Liver (tissue), 8 donors: ENCODE measurements at regions not wholly inside any gene's neighbourhood (a gene's known extent, or its start where the extent isn't known, plus 50 kb on each side); places are given as distances from the start of the nearest gene placed in this dataset.

Source experiments
- DNase-seq: peaks from one replicate; pipeline ENCODE4 v3.0.0-alpha.2; 2017; ENCODE audit warnings: low spot score
- H3K27ac ChIP-seq, 2 donors: one replicate each; pipeline ENCODE4 v1.7.0; 2013; ENCODE audit warnings: inconsistent platforms in 2 of 2, low read length in 2 of 2, control low read depth in 1 of 2, low read depth in 1 of 2, mild to moderate bottlenecking in 1 of 2
- H3K27me3 ChIP-seq, 4 donors: one replicate each; pipeline versions ENCODE4 v1.6.1 to v1.7.0; 2013; ENCODE audit warnings: low read length in 3 of 4, inconsistent platforms in 1 of 4, mild to moderate bottlenecking in 1 of 4, moderate library complexity in 1 of 4; ENCODE audit not compliant: control insufficient read depth in 4 of 4, insufficient read depth in 4 of 4
- H3K36me3 ChIP-seq, 4 donors: one replicate each; pipeline versions ENCODE4 v1.6.1 to v1.7.0; 2013; ENCODE audit warnings: low read length in 3 of 4, mild to moderate bottlenecking in 3 of 4, low read depth in 1 of 4, moderate library complexity in 1 of 4; ENCODE audit not compliant: control insufficient read depth in 4 of 4, insufficient read depth in 3 of 4
- H3K4me1 ChIP-seq, 4 donors: one replicate each; pipeline versions ENCODE4 v1.6.1 to v1.7.0; 2013; ENCODE audit warnings: low read length in 3 of 4, mild to moderate bottlenecking in 3 of 4, moderate library complexity in 1 of 4; ENCODE audit not compliant: control insufficient read depth in 4 of 4, insufficient read depth in 4 of 4
- H3K4me3 ChIP-seq, 3 donors: one replicate each; pipeline versions ENCODE4 v1.6.1 to v1.7.0; 2013; ENCODE audit warnings: low read length in 3 of 3, control low read depth in 1 of 3, low read depth in 1 of 3, mild to moderate bottlenecking in 1 of 3
- H3K9ac ChIP-seq, 2 donors: one replicate each; pipeline ENCODE4 v1.7.0; 2013; ENCODE audit warnings: low read length in 2 of 2, mild to moderate bottlenecking in 2 of 2, moderate library complexity in 2 of 2, control low read depth in 1 of 2, low read depth in 1 of 2
- H3K9me3 ChIP-seq, 4 donors: one replicate each; pipeline versions ENCODE4 v1.6.1 to v1.7.0; 2013; ENCODE audit warnings: low read length in 3 of 4; ENCODE audit not compliant: control insufficient read depth in 4 of 4
- CTCF ChIP-seq: fragments of 150-350 bp; IDR thresholded peaks from 2 replicates; pipeline ENCODE4 v1.5.1; 2017; ENCODE audit warnings: improper control_type of control experiment, low read depth, low read length; ENCODE audit not compliant: missing input control
- EGR1 ChIP-seq, 2 donors: IDR thresholded peaks; 2 replicates each; pipeline ENCODE4 v1.6.1; 2016 to 2018; ENCODE audit warnings: antibody characterized with exemption in 2 of 2, low read depth in 2 of 2
- FOXA1 ChIP-seq: IDR thresholded peaks from 2 replicates; pipeline ENCODE4 v1.6.1; 2016; ENCODE audit warnings: antibody characterized with exemption
- GABPA ChIP-seq, 2 donors: IDR thresholded peaks in 1 of 2; conservative IDR thresholded peaks in 1 of 2; 2 replicates each; pipeline ENCODE4 v1.6.1; 2016; ENCODE audit warnings: antibody characterized with exemption in 2 of 2, mild to moderate bottlenecking in 1 of 2, moderate library complexity in 1 of 2
- HNF4A ChIP-seq, 2 donors: conservative IDR thresholded peaks; 2 replicates each; pipeline ENCODE4 v1.6.1; 2016; ENCODE audit warnings: antibody characterized with exemption in 2 of 2, mild to moderate bottlenecking in 2 of 2
- HNF4G ChIP-seq: IDR thresholded peaks from 2 replicates; pipeline ENCODE4 v1.6.1; 2016; ENCODE audit warnings: antibody characterized with exemption
- MAX ChIP-seq: IDR thresholded peaks from 2 replicates; pipeline ENCODE4 v1.6.1; 2016; ENCODE audit warnings: antibody characterized with exemption
- RAD21 ChIP-seq, 2 donors: IDR thresholded peaks; 2 replicates each; pipeline ENCODE4 v1.6.1; 2016; ENCODE audit warnings: antibody characterized with exemption in 2 of 2, mild to moderate bottlenecking in 2 of 2
- REST ChIP-seq: IDR thresholded peaks from 2 replicates; pipeline ENCODE4 v1.6.1; 2016; ENCODE audit warnings: antibody characterized with exemption, mild to moderate bottlenecking
- RXRA ChIP-seq, 2 donors: IDR thresholded peaks; 2 replicates each; pipeline ENCODE4 v1.6.1; 2017 to 2018; ENCODE audit warnings: antibody characterized with exemption in 2 of 2, mild to moderate bottlenecking in 1 of 2
- SP1 ChIP-seq: IDR thresholded peaks from 2 replicates; pipeline ENCODE4 v1.6.1; 2018; ENCODE audit warnings: antibody characterized with exemption, mild to moderate bottlenecking
- TAF1 ChIP-seq: conservative IDR thresholded peaks from 2 replicates; pipeline ENCODE4 v1.6.1; 2016; ENCODE audit warnings: antibody characterized with exemption, mild to moderate bottlenecking
- ZBTB33 ChIP-seq: IDR thresholded peaks from 2 replicates; pipeline ENCODE4 v1.6.1; 2016; ENCODE audit warnings: antibody characterized with exemption
- WGBS: extraction: QIAGEN DNeasy Blood & Tissue Kit; methylation state at CpG from one replicate; pipeline ENCODE4 v1.1.7; 2013; 5-methylcytosine and 5-hydroxymethylcytosine counted together
- donor health status: healthy.
- donor health status: healthy.
- donor health status: healthy.
- donor health status: healthy.
- donor health status: healthy.

- no peaks in the 10 kb centered on the region for H3K4me1 ChIP-seq
- WGBS = 70% methylated on average over 3 of the region's 3 CpGs
- no peak overlapping the region for H3K27ac ChIP-seq
- H3K36me3 ChIP-seq = no peaks in the 10 kb centered on the region
- no peak overlapping the region for H3K9ac ChIP-seq
- no peaks in the 10 kb centered on the region for H3K27me3 ChIP-seq
- DNase-seq = no peak
- TF ChIP-seq MAX (no peak), FOXA1 (no peak), RAD21 (IDR thresholded peaks at IDR 0.05) (no peak), EGR1 (IDR thresholded peaks at IDR 0.05; ENCODE audit: low read depth in 2 of 2) (no peak), HNF4G (no peak), TAF1 (no peak), RXRA (IDR thresholded peaks at IDR 0.05) (no peak), SP1 (no peak), ZBTB33 (no peak)
- no peaks in the 10 kb centered on the region for H3K9me3 ChIP-seq
- H3K4me3 ChIP-seq = no peak overlapping the region
These were observed 176.7 kb upstream of the RAD23B start for GRCh38 chr9:107106416-107106815.

GRCh38 chr9:107108342-107109130 lies 174.5 kb upstream of the RAD23B start:
- Histone ChIP-seq H3K27me3 (no peaks in the 10 kb centered on the region), H3K4me1 (no peaks in the 10 kb centered on the region)

More at GRCh38 chr9:107108342-107109130, 174.5 kb upstream of the RAD23B start:
- no peak for DNase-seq
- TF ChIP-seq RAD21 (IDR thresholded peaks at IDR 0.05) (no peak), GABPA (IDR thresholded peaks at IDR 0.05 in 1 of 2, conservative IDR thresholded peaks at IDR 0.05 in 1 of 2) (no peak), MAX (no peak), ZBTB33 (no peak), REST (no peak), FOXA1 (no peak), HNF4A (conservative IDR thresholded peaks at IDR 0.05) (no peak), TAF1 (no peak), CTCF (no peak)
- no peak overlapping the region for H3K9ac ChIP-seq
- H3K27ac ChIP-seq = no peak overlapping the region
- H3K9me3 ChIP-seq = no peaks in the 10 kb centered on the region
- H3K36me3 ChIP-seq = no peaks in the 10 kb centered on the region
- WGBS = 85% methylated on average over 7 of the region's 7 CpGs
- no peak overlapping the region for H3K4me3 ChIP-seq
